ENCODE measurements at regions not wholly inside any gene's neighbourhood (a gene's known extent, or its start where the extent isn't known, plus 50 kb on each side); places are given as distances from the start of the nearest gene placed in this dataset.

GRCh38 chr3:5553203-5553602 lies 365.7 kb downstream of the EDEM1 start:
- H3K4me3 ChIP-seq (replicated peaks in 1 of 3; ENCODE audit: insufficient read depth in 1 of 3, low read depth in 2 of 3, low read length in 3 of 3) = no peak overlapping the region
- CTCF ChIA-PET (ENCODE audit: low intra/inter-chr PET ratio, low total read pairs) = no interaction called here
- H3K4me1 ChIP-seq (ENCODE audit: insufficient read depth, low read length) = no peaks in the 10 kb centered on the region
- ATAC-seq = no peak
- no peak for DNase-seq (ENCODE audit: low spot score)
- POLR2A ChIA-PET = no interaction called here
- H3K4me2 ChIP-seq (ENCODE audit: low read depth, low read length) = no peak overlapping the region
- in situ Hi-C loops (cut with HindIII; ENCODE audit: extremely low pct_ligation_motif_present, low pct_unique_long_range_greater_than_20kb) (no loop called here), intact Hi-C loops (cut with micrococcal nuclease; ENCODE audit: unreplicated experiment) (no loop called here)
- WGBS (ENCODE audit: low lambda C conversion rate) = 44% methylated on average over 8 of the region's 8 CpGs
- no peaks in the 10 kb centered on the region; the same call in none of the 2 replicates for H3K9me3 ChIP-seq (ENCODE audit: low read length)
- TF ChIP-seq LRRFIP1 (CRISPR knock-in tag; conservative IDR thresholded peaks at IDR 0.05) (no peak), POGZ (CRISPR knock-in tag; IDR thresholded peaks at IDR 0.05) (no peak), CBX1 (IDR thresholded peaks at IDR 0.05; ENCODE audit: low read depth) (no peak), PREB (CRISPR knock-in tag; IDR thresholded peaks at IDR 0.05) (no peak), ZFP41 (CRISPR knock-in tag; IDR thresholded peaks at IDR 0.05; ENCODE audit: borderline replicate concordance) (no peak), ZNF253 (CRISPR knock-in tag; IDR thresholded peaks at IDR 0.05; ENCODE audit: borderline replicate concordance) (no peak), ZNF790 (CRISPR knock-in tag; IDR thresholded peaks at IDR 0.05; ENCODE audit: borderline replicate concordance) (no peak), HNRNPLL (IDR thresholded peaks at IDR 0.05; ENCODE audit: low read depth, low read length, poor library complexity, severe bottlenecking) (no peak), ZNF839 (CRISPR knock-in tag; IDR thresholded peaks at IDR 0.05; ENCODE audit: borderline replicate concordance) (no peak), E2F2 (CRISPR knock-in tag; IDR thresholded peaks at IDR 0.05; ENCODE audit: borderline replicate concordance) (no peak), USF2 (IDR thresholded peaks at IDR 0.05; ENCODE audit: low read depth, low read length) (no peak), USF2 (CRISPR knock-in tag; IDR thresholded peaks at IDR 0.05; ENCODE audit: borderline replicate concordance) (no peak), ZNF878 (CRISPR knock-in tag; IDR thresholded peaks at IDR 0.05) (no peak), BATF2 (CRISPR knock-in tag; IDR thresholded peaks at IDR 0.05) (no peak), ZNF629 (CRISPR knock-in tag; conservative IDR thresholded peaks at IDR 0.05) (no peak)
- H3K79me2 ChIP-seq (ENCODE audit: insufficient read depth, low read length) = no peaks in the 10 kb centered on the region
- H2AFZ ChIP-seq (ENCODE audit: low read length) = no peak overlapping the region
- H3K9ac ChIP-seq (ENCODE audit: insufficient read depth, low read depth, low read length) = no peak overlapping the region
- H4K20me1 ChIP-seq (ENCODE audit: insufficient read depth, low read length) = no peaks in the 10 kb centered on the region
- no peak for FAIRE-seq
- H3K36me3 ChIP-seq (replicated peaks in 1 of 2; ENCODE audit: control insufficient read depth in 1 of 2, insufficient read depth in 2 of 2, low read length in 2 of 2) = no peaks in the 10 kb centered on the region
- H3K27me3 ChIP-seq (ENCODE audit: control insufficient read depth in 1 of 2, insufficient read depth in 2 of 2, low read length in 2 of 2) = no peaks in the 10 kb centered on the region
- no TSS peak for BruUV-seq (replicated peaks)
- no peak overlapping the region for H3K27ac ChIP-seq (ENCODE audit: extremely low read length, insufficient read depth, low read length)
